H9 (cell line): ENCODE measurements at regions not wholly inside any gene's neighbourhood (a gene's known extent, or its start where the extent isn't known, plus 50 kb on each side); places are given as distances from the start of the nearest gene placed in this dataset.

ENCODE experiments used
- DNase-seq: peaks from one replicate; pipeline ENCODE4 v3.0.0-alpha.2; 2017
- H2AFZ ChIP-seq: one replicate; pipeline ENCODE4 v1.6.1; 2013; ENCODE audit warnings: mild to moderate bottlenecking, low read length, control low read depth, moderate library complexity
- H2AK5ac ChIP-seq: 2 replicates; pipeline ENCODE4 v1.6.1; 2013; ENCODE audit warnings: low read length, control low read depth, mixed read lengths; ENCODE audit not compliant: insufficient read length
- H2BK120ac ChIP-seq: one replicate; pipeline ENCODE4 v1.6.1; 2013; ENCODE audit warnings: low read depth, mild to moderate bottlenecking, low read length, control low read depth, inconsistent platforms; ENCODE audit not compliant: poor library complexity, severe bottlenecking
- H2BK12ac ChIP-seq: 2 replicates; pipeline ENCODE4 v1.6.1; 2013; ENCODE audit warnings: low read length, control low read depth, mixed read lengths, low read depth; ENCODE audit not compliant: insufficient read length
- H2BK15ac ChIP-seq: 2 replicates; pipeline ENCODE4 v1.6.1; 2013; ENCODE audit warnings: low read depth, low read length, control low read depth
- H2BK20ac ChIP-seq: one replicate; pipeline ENCODE4 v1.6.1; 2013; ENCODE audit warnings: low read depth, mild to moderate bottlenecking, low read length, control low read depth, inconsistent platforms; ENCODE audit not compliant: poor library complexity, severe bottlenecking
- H2BK5ac ChIP-seq: 2 replicates; pipeline ENCODE4 v1.6.1; 2013; ENCODE audit warnings: low read length, control low read depth, mixed read lengths; ENCODE audit not compliant: insufficient read length
- H3K14ac ChIP-seq: 2 replicates; pipeline ENCODE4 v1.6.1; 2013; ENCODE audit warnings: low read length, control low read depth; ENCODE audit not compliant: insufficient read depth
- H3K18ac ChIP-seq: 2 replicates; pipeline ENCODE4 v1.6.1; 2013; ENCODE audit warnings: low read depth, mild to moderate bottlenecking, mixed read lengths, low read length, control low read depth; ENCODE audit not compliant: insufficient read length
- H3K23ac ChIP-seq: 2 replicates; pipeline ENCODE4 v1.6.1; 2013; ENCODE audit warnings: low read length, control low read depth, mixed read lengths, low read depth; ENCODE audit not compliant: insufficient read length
- H3K23me2 ChIP-seq: 2 replicates; pipeline ENCODE4 v1.6.1; 2013; ENCODE audit warnings: low read depth, mild to moderate bottlenecking, mixed read lengths, low read length, control low read depth; ENCODE audit not compliant: insufficient read length, poor library complexity, severe bottlenecking
- H3K27ac ChIP-seq: 2 replicates; pipeline ENCODE4 v1.5.1; 2013; ENCODE audit warnings: low read length, control low read depth, mixed read lengths, low read depth; ENCODE audit not compliant: insufficient read length
- H3K27me3 ChIP-seq: 2 replicates; pipeline ENCODE4 v1.6.1; 2013; ENCODE audit warnings: low read length, control low read depth, inconsistent platforms; ENCODE audit not compliant: insufficient read depth
- H3K4ac ChIP-seq: 2 replicates; pipeline ENCODE4 v1.6.1; 2013; ENCODE audit warnings: low read depth, mild to moderate bottlenecking, control low read depth, inconsistent platforms, low read length, moderate library complexity
- H3K4me1 ChIP-seq: 2 replicates; pipeline ENCODE4 v1.6.1; 2013; ENCODE audit warnings: low read length, control low read depth, inconsistent platforms; ENCODE audit not compliant: insufficient read depth
- H3K4me2 ChIP-seq: 2 replicates; pipeline ENCODE4 v1.6.1; 2013; ENCODE audit warnings: low read length, control low read depth, mixed read lengths; ENCODE audit not compliant: insufficient read length, insufficient read depth
- H3K56ac ChIP-seq: 2 replicates; pipeline ENCODE4 v1.6.1; 2013; ENCODE audit warnings: low read depth, mild to moderate bottlenecking, mixed read lengths, low read length, control low read depth; ENCODE audit not compliant: insufficient read length
- H3K79me1 ChIP-seq: 2 replicates; pipeline ENCODE4 v1.6.1; 2013; ENCODE audit warnings: low read depth, mild to moderate bottlenecking, moderate library complexity, low read length, control low read depth, inconsistent platforms; ENCODE audit not compliant: insufficient read depth, poor library complexity, severe bottlenecking
- H3K79me2 ChIP-seq: 2 replicates; pipeline ENCODE4 v1.6.1; 2013; ENCODE audit warnings: low read length, control low read depth, inconsistent platforms; ENCODE audit not compliant: insufficient read depth
- H3K9ac ChIP-seq: 2 replicates; pipeline ENCODE4 v1.6.1; 2013; ENCODE audit warnings: low read length, control low read depth, mixed read lengths; ENCODE audit not compliant: insufficient read length; ENCODE audit errors: extremely low read depth
- H3K9me3 ChIP-seq: one replicate; pipeline ENCODE4 v1.6.1; 2013; ENCODE audit warnings: low read depth, low read length, inconsistent platforms; ENCODE audit not compliant: control insufficient read depth
- H3T11ph ChIP-seq: one replicate; pipeline ENCODE4 v1.6.1; 2013; ENCODE audit warnings: mild to moderate bottlenecking, low read length, control low read depth, inconsistent platforms
- H4K20me1 ChIP-seq: one replicate; pipeline ENCODE4 v1.6.1; 2013; ENCODE audit not compliant: control insufficient read depth, insufficient read length, insufficient read depth
- H4K5ac ChIP-seq: 2 replicates; pipeline ENCODE4 v1.6.1; 2013; ENCODE audit warnings: low read depth, mild to moderate bottlenecking, mixed read lengths, low read length, control low read depth; ENCODE audit not compliant: insufficient read length
- H4K8ac ChIP-seq: replicated peaks from 2 replicates; pipeline ENCODE4 v1.6.1; 2013; ENCODE audit warnings: low read length, control low read depth, mixed read lengths, low read depth; ENCODE audit not compliant: insufficient read length
- H4K91ac ChIP-seq: 2 replicates; pipeline ENCODE4 v1.6.1; 2013; ENCODE audit warnings: low read depth, mild to moderate bottlenecking, moderate library complexity, mixed read lengths, low read length, control low read depth; ENCODE audit not compliant: insufficient read length
- H3K27ac Mint-ChIP-seq, 3 experiments: 2 replicates in 2 of 3; 3 replicates in 1 of 3; pipeline ENCODE4 v1.8.0; 2020 to 2021; ENCODE audit warnings: mixed read lengths in 3 of 3, mild to moderate bottlenecking in 1 of 3, moderate library complexity in 1 of 3
- H3K27me3 Mint-ChIP-seq: 2 replicates; pipeline ENCODE4 v1.8.0; 2021; ENCODE audit warnings: low read depth, mild to moderate bottlenecking, moderate library complexity, mixed read lengths
- H3K36me3 Mint-ChIP-seq, 3 experiments: 2 replicates in 2 of 3; 3 replicates in 1 of 3; pipeline ENCODE4 v1.8.0; 2020 to 2021; ENCODE audit warnings: low read depth in 3 of 3, mixed read lengths in 3 of 3; ENCODE audit not compliant: insufficient read depth in 1 of 3
- H3K4me1 Mint-ChIP-seq, 2 experiments: 2 replicates each; pipeline ENCODE4 v1.8.0; 2020; ENCODE audit warnings: mixed read lengths in 2 of 2
- H3K4me3 Mint-ChIP-seq, 2 experiments: 2 replicates in 1 of 2; 3 replicates in 1 of 2; pipeline ENCODE4 v1.8.0; 2020 to 2021; ENCODE audit warnings: mild to moderate bottlenecking in 2 of 2, mixed read lengths in 2 of 2, moderate library complexity in 1 of 2
- H3K9me3 Mint-ChIP-seq, 2 experiments: 2 replicates in 1 of 2; 3 replicates in 1 of 2; pipeline ENCODE4 v1.8.0; 2020; ENCODE audit warnings: mild to moderate bottlenecking in 2 of 2, mixed read lengths in 2 of 2, moderate library complexity in 1 of 2
- CTCF ChIP-seq: fragments of 200-600 bp; sonication (generic); conservative IDR thresholded peaks from 3 replicates; pipeline ENCODE4 v1.8.0; 2021; ENCODE audit warnings: antibody characterized with exemption, mild to moderate bottlenecking
- WGBS: extraction: QIAGEN DNeasy Blood & Tissue Kit; methylation state at CpG from one replicate; pipeline ENCODE4 v1.1.7; 2013; ENCODE audit warnings: missing lambda C conversion rate, low lambda C conversion rate, mixed read lengths; ENCODE audit not compliant: insufficient read length; ENCODE audit errors: extremely low coverage; 5-methylcytosine and 5-hydroxymethylcytosine counted together

GRCh38 chr17:77885678-77886386, 72.7 kb upstream of the TNRC6C start:
- H3K9me3 Mint-ChIP-seq = no peaks in the 10 kb centered on the region; a peak in 1 of 5 replicates
- no peaks in the 10 kb centered on the region for H3K79me1 ChIP-seq
- no peak overlapping the region for H2BK20ac ChIP-seq
- no peaks in the 10 kb centered on the region; a peak in 1 of 7 replicates for H3K36me3 Mint-ChIP-seq
- no peaks in the 10 kb centered on the region; the same call in 1 of the 2 replicates for H3K27me3 ChIP-seq
- no peaks in the 10 kb centered on the region for H3K4me1 ChIP-seq
- no peak overlapping the region for H2BK12ac ChIP-seq
- WGBS = no CpG with 5 or more reads among the region's 8 CpGs
- H3K4ac ChIP-seq = no peak overlapping the region
- no peak overlapping the region for H4K8ac ChIP-seq
- H3K9me3 ChIP-seq = no peaks in the 10 kb centered on the region
- H3K4me1 Mint-ChIP-seq = peaks cover 25 to 38% of the 10 kb centered on the region in 2 experiments
- H3K4me2 ChIP-seq = no peak overlapping the region
- H2BK5ac ChIP-seq = no peak overlapping the region
- no peak overlapping the region for H2AK5ac ChIP-seq
- H3T11ph ChIP-seq = no peak overlapping the region
- H3K9ac ChIP-seq = no peak overlapping the region
- H2BK120ac ChIP-seq = no peak overlapping the region
- no peak overlapping the region for H3K23ac ChIP-seq
- no peak overlapping the region for H4K91ac ChIP-seq
- H3K79me2 ChIP-seq = no peaks in the 10 kb centered on the region
- H3K4me3 Mint-ChIP-seq = no peak overlapping the region
- no peak overlapping the region for H3K14ac ChIP-seq
- TF ChIP-seq CTCF = no peak
- DNase-seq = no peak
- no peak overlapping the region for H2BK15ac ChIP-seq
- H3K18ac ChIP-seq = no peak overlapping the region
- H3K27ac ChIP-seq = no peak overlapping the region
- H2AFZ ChIP-seq = no peak overlapping the region
- H3K27me3 Mint-ChIP-seq = peaks cover 61% of the 10 kb centered on the region
- no peak overlapping the region for H3K56ac ChIP-seq
- no peak overlapping the region for H4K5ac ChIP-seq
- peaks cover 4% of the 10 kb centered on the region for H3K23me2 ChIP-seq
- no peak overlapping the region for H3K27ac Mint-ChIP-seq
- H4K20me1 ChIP-seq = no peaks in the 10 kb centered on the region
